ENCODE measurements at regions not wholly inside any gene's neighbourhood (a gene's known extent, or its start where the extent isn't known, plus 50 kb on each side); places are given as distances from the start of the nearest gene placed in this dataset.

DNA sequence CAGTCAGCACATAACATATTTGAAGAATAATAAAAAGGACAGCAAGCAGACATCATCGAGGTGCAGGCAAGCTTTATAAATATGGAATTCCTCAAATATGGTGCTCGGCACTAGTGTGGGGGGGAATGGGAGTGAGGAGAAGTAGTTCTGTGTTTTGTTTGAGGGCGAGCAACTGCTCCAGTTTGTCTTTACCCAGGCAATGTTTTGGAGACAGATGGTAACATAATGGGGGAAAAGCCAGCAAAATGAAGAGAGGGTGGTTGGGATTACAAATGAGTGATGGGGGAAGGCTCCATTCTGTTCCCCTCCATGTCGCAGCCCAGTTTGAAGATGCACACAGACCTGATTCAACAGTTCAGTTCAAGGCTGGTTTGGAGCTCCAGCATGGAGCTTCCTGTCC, 572.9 kb upstream of the DIPK2B start:
- 94% methylated on average over 4 of the region's 4 CpGs for WGBS (ENCODE audit: low lambda C conversion rate)
- no peak for DNase-seq (ENCODE audit: low spot score)
- no peak overlapping the region for H3K4me3 ChIP-seq (replicated peaks in 1 of 3; ENCODE audit: insufficient read depth in 1 of 3, low read depth in 2 of 3, low read length in 3 of 3)

DNA sequence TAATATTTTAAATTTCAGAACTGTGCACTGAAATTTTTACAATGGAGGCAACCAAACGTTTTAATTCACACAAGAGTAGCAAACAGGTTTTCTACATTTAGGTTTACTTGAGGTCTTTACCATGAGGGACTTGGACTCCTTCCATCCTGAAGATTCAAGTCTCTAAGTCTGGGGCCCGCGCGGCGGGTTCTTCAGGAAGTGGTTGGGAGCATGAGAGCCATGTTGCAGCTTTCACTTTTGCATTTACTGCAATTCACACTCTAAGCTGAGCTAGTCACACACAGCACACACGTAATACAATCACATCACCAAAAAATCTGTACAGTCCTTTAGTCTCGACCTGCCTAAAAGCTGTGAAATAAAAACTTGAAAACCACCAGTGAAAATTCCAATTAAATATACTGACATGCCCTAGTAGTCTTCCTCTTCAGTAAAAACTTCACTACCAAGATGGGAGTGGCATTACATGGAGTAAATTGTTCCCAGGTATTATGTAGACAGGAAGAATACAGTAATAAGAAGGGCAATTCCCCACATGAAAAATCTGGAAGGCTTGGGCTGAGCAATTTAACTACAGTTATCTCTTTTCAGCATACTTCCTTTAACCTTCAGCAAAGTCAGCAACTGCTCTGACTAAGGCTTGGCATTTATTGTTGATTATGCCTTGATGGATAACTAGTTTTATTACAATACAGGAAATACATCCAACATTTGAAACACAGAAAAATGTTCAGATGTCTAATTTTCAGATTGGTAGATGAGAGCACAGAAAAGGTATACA, 571.1 kb upstream of the DIPK2B start:
- no TSS peak for BruUV-seq (replicated peaks)
- no peaks in the 10 kb centered on the region for H3K9me3 ChIP-seq (ENCODE audit: low read length)
- peaks cover 26% of the 10 kb centered on the region for H3K79me2 ChIP-seq (ENCODE audit: insufficient read depth, low read length)
- 70% methylated on average over 3 of the region's 7 CpGs for WGBS (ENCODE audit: low lambda C conversion rate)
- no peak overlapping the region for H2AFZ ChIP-seq (ENCODE audit: low read length)
- ChIA-PET CTCF (ENCODE audit: low intra/inter-chr PET ratio, low total read pairs) (no interaction called here), POLR2A (no interaction called here)
- H3K36me3 ChIP-seq (replicated peaks in 1 of 2; ENCODE audit: control insufficient read depth in 1 of 2, insufficient read depth in 2 of 2, low read length in 2 of 2), result no peaks in the 10 kb centered on the region
- no peak overlapping the region for H3K27ac ChIP-seq (ENCODE audit: extremely low read length, insufficient read depth, low read length)
- no peak overlapping the region for H3K4me3 ChIP-seq (replicated peaks in 1 of 3; ENCODE audit: insufficient read depth in 1 of 3, low read depth in 2 of 3, low read length in 3 of 3)
- no peaks in the 10 kb centered on the region for H3K27me3 ChIP-seq (ENCODE audit: control insufficient read depth in 1 of 2, insufficient read depth in 2 of 2, low read length in 2 of 2)
- no peak overlapping the region for H3K4me2 ChIP-seq (ENCODE audit: low read depth, low read length)
- H3K4me1 ChIP-seq (ENCODE audit: insufficient read depth, low read length), result peaks cover 29% of the 10 kb centered on the region
- H4K20me1 ChIP-seq (ENCODE audit: insufficient read depth, low read length), result no peaks in the 10 kb centered on the region
- H3K9ac ChIP-seq (ENCODE audit: insufficient read depth, low read depth, low read length), result no peak overlapping the region
- DNase-seq (ENCODE audit: low spot score), result no peak
- ATAC-seq, result no peak
- FAIRE-seq, result peak; percentile 43
- intact Hi-C loops (cut with micrococcal nuclease; ENCODE audit: unreplicated experiment), result no loop called here
- in situ Hi-C loops (cut with HindIII; ENCODE audit: extremely low pct_ligation_motif_present, low pct_unique_long_range_greater_than_20kb), result loop anchor here (25.0 kb wide), 1 partner anchor 259 kb away; no protein-coding TSS in a partner anchor
- TF ChIP-seq ELF4 (CRISPR knock-in tag; IDR thresholded peaks at IDR 0.05; ENCODE audit: borderline replicate concordance), result no peak
- TF ChIP-seq RAD21 (CRISPR knock-in tag; IDR thresholded peaks at IDR 0.05), result no peak
- no peak for TF ChIP-seq ZNF282 (IDR thresholded peaks at IDR 0.05; ENCODE audit: partially characterized antibody)
- TF ChIP-seq, protein P1, sequence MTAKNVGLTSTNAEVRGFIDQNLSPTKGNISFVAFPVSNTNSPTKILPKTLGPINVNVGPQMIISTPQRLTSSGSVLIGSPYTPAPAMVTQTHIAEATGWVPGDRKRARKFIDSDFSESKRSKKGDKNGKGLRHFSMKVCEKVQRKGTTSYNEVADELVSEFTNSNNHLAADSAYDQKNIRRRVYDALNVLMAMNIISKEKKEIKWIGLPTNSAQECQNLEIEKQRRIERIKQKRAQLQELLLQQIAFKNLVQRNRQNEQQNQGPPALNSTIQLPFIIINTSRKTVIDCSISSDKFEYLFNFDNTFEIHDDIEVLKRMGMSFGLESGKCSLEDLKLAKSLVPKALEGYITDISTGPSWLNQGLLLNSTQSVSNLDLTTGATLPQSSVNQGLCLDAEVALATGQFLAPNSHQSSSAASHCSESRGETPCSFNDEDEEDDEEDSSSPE (CRISPR knock-in tag; IDR thresholded peaks at IDR 0.05), result no peak
- TF ChIP-seq ZNF775 (CRISPR knock-in tag; IDR thresholded peaks at IDR 0.05; ENCODE audit: borderline replicate concordance), result no peak
- TF ChIP-seq RAD51 (IDR thresholded peaks at IDR 0.05; ENCODE audit: borderline replicate concordance), result no peak
- TF ChIP-seq CHD4 (IDR thresholded peaks at IDR 0.05; ENCODE audit: borderline replicate concordance, low read length), result no peak
- TF ChIP-seq ZNF235 (CRISPR knock-in tag; IDR thresholded peaks at IDR 0.05; ENCODE audit: borderline replicate concordance), result no peak
- TF ChIP-seq ZNF619 (CRISPR knock-in tag; IDR thresholded peaks at IDR 0.05), result no peak
- TF ChIP-seq KLF6 (CRISPR knock-in tag; IDR thresholded peaks at IDR 0.05), result no peak
- no peak for TF ChIP-seq KLF9 (CRISPR knock-in tag; IDR thresholded peaks at IDR 0.05; ENCODE audit: low read depth)
- TF ChIP-seq, protein P2, sequence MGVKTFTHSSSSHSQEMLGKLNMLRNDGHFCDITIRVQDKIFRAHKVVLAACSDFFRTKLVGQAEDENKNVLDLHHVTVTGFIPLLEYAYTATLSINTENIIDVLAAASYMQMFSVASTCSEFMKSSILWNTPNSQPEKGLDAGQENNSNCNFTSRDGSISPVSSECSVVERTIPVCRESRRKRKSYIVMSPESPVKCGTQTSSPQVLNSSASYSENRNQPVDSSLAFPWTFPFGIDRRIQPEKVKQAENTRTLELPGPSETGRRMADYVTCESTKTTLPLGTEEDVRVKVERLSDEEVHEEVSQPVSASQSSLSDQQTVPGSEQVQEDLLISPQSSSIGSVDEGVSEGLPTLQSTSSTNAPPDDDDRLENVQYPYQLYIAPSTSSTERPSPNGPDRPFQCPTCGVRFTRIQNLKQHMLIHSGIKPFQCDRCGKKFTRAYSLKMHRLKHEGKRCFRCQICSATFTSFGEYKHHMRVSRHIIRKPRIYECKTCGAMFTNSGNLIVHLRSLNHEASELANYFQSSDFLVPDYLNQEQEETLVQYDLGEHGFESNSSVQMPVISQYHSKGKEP (CRISPR knock-in tag; IDR thresholded peaks at IDR 0.05), result no peak

More for the DNA sequence above, 572.9 kb upstream of the DIPK2B start:
- Histone ChIP-seq H3K27ac (ENCODE audit: extremely low read length, insufficient read depth, low read length) (no peak overlapping the region), H3K4me1 (ENCODE audit: insufficient read depth, low read length) (peaks cover 14% of the 10 kb centered on the region), H3K9me3 (ENCODE audit: low read length) (no peaks in the 10 kb centered on the region), H3K27me3 (ENCODE audit: control insufficient read depth in 1 of 2, insufficient read depth in 2 of 2, low read length in 2 of 2) (no peaks in the 10 kb centered on the region), H3K4me2 (ENCODE audit: low read depth, low read length) (no peak overlapping the region), H3K36me3 (replicated peaks in 1 of 2; ENCODE audit: control insufficient read depth in 1 of 2, insufficient read depth in 2 of 2, low read length in 2 of 2) (no peaks in the 10 kb centered on the region), H3K9ac (ENCODE audit: insufficient read depth, low read depth, low read length) (no peak overlapping the region), H4K20me1 (ENCODE audit: insufficient read depth, low read length) (no peaks in the 10 kb centered on the region), H3K79me2 (ENCODE audit: insufficient read depth, low read length) (peaks cover 9% of the 10 kb centered on the region), H2AFZ (ENCODE audit: low read length) (no peak overlapping the region)
- BruUV-seq (replicated peaks), result no TSS peak
- in situ Hi-C loops (cut with HindIII; ENCODE audit: extremely low pct_ligation_motif_present, low pct_unique_long_range_greater_than_20kb), result loop anchor here (25.0 kb wide), 1 partner anchor 261 kb away; no protein-coding TSS in a partner anchor
- no peak for ATAC-seq
- no peak for FAIRE-seq
- no peak for TF ChIP-seq ZSCAN22 (CRISPR knock-in tag; IDR thresholded peaks at IDR 0.05)
- TF ChIP-seq FOXC1 (CRISPR knock-in tag; IDR thresholded peaks at IDR 0.05; ENCODE audit: borderline replicate concordance), result no peak
- TF ChIP-seq, protein P3, sequence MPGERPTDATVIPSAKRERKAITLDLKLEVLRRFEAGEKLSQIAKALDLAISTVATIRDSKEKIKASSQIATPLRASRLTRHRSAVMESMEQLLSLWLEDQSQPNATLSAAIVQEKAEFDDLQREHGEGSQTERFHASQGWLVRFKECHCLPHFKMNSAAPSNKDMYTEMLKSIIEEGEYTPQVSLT (CRISPR knock-in tag; IDR thresholded peaks at IDR 0.05; ENCODE audit: borderline replicate concordance, low read depth), result no peak
- TF ChIP-seq AHR (CRISPR knock-in tag; IDR thresholded peaks at IDR 0.05), result no peak
- no peak for TF ChIP-seq NCOA2 (CRISPR knock-in tag; IDR thresholded peaks at IDR 0.05)
- no peak for TF ChIP-seq ZNF496 (CRISPR knock-in tag; IDR thresholded peaks at IDR 0.05; ENCODE audit: insufficient replicate concordance)
- ChIA-PET POLR2A (no interaction called here), CTCF (ENCODE audit: low intra/inter-chr PET ratio, low total read pairs) (no interaction called here)
- intact Hi-C loops (cut with micrococcal nuclease; ENCODE audit: unreplicated experiment), result no loop called here
